Stimulated activated CD4-positive, alpha-beta T cell treated with anti-CD3 and anti-CD28 coated beads, Interleukin-4, amount 100 ng/mL, for 1 hour (primary cell): ENCODE measurements at regions not wholly inside any gene's neighbourhood (a gene's known extent, or its start where the extent isn't known, plus 50 kb on each side); places are given as distances from the start of the nearest gene placed in this dataset.

ENCODE experiments used
- DNase-seq: peaks from one replicate; pipeline ENCODE4 v3.0.0-alpha.2; 2020

DNA sequence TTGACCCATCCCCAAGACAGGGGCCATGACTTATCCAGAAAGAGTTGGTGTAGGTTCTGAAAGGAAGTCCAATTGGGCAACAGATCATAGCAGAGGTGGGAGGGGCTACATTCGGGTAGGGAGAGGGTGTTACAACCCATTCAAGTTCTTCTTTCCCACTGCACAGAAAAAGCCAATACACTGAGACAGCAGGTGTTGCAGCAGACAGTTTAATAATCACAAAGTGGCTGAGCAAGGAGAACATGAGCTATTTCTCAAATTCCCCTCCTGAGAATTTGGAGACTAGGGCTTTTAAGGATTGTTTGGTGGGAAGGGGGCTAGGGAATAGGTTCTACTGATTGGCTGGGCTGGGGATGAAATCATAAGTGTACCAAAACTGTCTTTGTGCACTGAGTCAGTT is 328.4 kb upstream of the POU3F1 start:
- DNase-seq = no peak

DNA sequence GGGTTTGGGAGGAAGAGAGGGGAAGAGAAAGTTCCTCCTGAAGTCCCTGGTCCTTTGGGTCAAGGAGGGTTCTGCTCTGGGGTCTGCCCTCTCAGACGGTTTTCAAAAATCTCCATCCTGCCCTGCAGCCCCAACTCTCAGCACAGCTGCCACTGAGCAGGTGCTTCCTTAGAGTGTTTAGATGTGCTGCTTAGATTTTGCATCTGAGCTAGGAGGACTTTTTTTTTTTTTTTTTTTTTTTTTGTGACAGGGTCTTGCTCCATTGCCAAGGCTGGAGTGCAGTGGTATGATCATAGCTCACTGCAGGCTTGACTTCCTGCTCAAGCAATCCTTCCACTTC is 324.9 kb upstream of the POU3F1 start:
- no peak for DNase-seq

- DNase-seq = no peak
These were observed 324.3 kb upstream of the POU3F1 start for GRCh38 chr1:38370716-38371504.

DNA sequence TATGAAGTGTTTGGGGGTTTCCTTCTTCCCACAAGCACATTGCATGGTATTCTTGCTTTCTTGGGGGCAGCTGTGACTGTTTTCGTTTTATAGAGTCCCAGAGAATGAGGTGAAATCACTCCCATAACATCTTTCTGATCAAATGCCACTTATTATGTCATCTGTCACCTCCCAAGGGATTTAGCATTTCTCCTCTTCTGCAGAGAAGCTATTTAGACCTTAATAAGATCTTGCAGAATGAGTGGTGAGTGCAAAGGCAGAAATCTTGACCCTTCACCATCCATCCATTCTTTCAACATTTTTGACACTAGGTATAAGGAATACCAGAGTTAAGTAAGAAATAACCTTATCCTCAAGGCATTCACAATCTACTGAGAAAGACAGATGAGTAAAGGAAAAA is 318.6 kb upstream of the POU3F1 start:
- DNase-seq = no peak

DNA sequence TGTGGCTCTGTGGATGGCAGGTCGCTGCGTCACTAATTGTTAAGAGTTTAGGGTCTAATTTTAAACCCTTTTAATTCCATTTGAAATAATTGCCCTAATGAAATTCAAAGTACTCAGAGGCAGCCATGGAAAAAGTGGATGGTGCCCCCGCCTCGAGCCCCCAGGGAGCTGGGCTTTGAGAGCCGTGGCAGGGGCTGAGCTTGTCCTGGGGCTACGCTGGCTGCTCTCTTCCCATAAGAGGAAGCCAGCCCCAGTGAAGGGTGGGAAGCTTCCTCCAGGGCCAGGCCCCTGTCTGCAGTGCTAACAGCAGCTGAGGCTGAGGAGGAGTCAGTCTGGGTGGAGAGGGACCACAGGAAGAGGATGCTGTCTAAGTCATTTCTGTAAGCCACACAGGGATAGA is 315.0 kb upstream of the POU3F1 start:
- DNase-seq = no peak

- no peak for DNase-seq
These were observed 314.2 kb upstream of the POU3F1 start for GRCh38 chr1:38360807-38361206.

DNA sequence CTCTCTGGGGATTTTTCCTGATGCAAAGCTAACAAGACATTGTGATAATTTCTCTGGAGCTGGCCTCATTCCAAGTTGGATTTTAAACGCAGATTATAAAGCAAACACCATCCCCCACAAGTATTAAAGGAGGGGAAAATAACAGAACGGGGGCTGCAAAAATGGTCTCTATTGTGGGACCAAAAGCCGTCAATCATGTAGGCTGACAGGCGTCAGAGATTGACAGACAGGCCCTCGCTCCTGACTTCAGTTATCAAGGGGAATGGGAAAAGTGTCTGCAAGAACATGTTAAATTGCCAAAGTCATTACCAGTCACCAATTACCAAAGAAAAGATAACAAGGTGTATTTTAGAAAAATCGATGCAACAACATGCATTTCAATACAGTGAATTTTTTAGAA is 307.4 kb upstream of the POU3F1 start:
- no peak for DNase-seq

- no peak for DNase-seq
These were observed 306.3 kb upstream of the POU3F1 start for GRCh38 chr1:38352869-38353268.

DNA sequence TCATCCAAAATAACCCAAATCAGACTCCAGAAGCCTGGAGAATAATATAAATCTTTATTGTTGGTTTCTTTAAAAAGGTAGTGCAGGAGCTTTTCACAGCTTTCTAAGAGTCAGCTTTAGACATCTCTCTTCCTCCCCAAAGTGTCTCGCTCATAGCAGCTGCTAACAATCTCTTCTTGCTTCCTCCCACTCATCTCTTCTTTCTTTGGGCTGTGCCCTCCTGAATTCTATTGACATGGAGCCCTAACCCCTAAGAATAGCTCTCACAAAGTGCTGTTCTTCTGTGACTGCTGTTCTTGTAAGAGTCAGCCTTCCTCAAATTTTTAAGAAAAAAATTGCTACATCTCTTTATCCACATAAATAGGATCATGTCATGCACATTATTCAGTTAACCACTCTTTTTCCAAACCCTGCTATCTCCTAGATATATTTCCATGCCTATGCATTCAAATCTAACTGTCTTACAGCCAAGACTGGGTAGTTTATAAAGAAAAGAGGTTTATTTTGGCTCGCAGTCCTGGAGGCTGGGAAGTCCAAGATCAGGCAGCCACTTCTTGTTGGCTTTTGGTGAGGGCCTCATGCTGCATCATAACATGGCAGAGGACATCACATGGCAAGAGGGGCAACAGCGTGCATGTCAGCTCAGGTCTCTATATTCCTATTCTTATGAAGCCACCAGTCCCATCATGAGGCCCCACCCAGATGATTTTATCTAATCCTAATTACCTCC is 301.0 kb upstream of the POU3F1 start:
- no peak for DNase-seq

DNA sequence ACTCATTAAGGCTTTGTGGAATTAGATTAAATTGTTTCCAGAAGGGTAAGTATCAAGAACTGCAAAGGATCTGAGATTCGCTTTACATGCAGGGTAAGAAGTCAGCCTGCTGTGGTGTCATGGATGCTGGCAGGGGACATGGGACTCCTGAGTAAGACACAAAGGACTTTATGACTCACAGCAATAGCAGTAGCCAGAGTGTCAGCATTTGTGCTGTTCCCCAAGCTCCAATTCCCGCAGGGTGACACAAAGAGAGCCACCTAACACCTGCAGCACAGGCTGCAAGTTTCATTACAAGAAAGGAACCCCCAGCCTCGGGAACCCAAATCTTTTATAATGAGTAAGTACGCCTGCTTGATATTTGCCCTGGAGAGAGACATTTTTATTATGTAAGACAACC is 298.1 kb upstream of the POU3F1 start:
- no peak for DNase-seq

DNA sequence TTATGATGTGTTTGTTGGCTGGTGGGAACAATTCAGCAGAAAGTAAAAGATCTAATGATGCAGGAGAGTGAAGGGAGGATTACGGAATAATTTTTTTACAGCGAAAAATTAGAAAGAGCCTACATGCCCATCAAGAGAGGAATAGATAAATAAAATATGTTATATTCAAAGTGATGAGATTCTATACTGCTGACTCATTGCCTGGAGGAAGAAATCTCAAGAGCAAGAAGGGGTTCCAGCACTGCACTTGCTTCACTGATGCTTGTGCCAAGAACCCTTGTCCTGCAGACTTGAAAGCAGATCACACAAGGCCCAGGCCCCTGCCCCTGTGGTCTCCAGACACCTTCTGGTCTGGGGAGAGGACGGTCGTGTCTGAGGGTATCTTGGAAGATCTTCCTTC is 295.1 kb upstream of the POU3F1 start:
- no peak for DNase-seq

DNA sequence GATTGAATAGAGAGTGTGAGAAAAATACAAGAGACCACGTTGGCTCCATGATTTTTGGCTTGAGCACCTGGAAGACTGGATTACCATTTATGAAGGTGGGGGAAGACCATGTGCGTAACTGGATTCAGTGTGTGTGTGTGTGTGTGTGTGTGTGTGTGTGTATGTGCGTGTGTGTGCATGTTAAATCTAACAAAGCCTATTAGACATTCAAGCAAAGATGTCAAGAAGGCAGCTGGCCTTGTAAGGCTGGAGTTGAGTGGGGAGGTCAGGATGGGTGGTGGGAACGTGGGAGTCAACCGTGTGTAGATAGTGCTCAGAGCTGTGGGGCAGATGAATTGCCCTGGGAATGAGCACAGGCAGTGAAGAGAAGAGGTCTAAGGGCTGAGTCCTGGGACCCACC is 293.8 kb upstream of the POU3F1 start:
- DNase-seq = no peak

DNA sequence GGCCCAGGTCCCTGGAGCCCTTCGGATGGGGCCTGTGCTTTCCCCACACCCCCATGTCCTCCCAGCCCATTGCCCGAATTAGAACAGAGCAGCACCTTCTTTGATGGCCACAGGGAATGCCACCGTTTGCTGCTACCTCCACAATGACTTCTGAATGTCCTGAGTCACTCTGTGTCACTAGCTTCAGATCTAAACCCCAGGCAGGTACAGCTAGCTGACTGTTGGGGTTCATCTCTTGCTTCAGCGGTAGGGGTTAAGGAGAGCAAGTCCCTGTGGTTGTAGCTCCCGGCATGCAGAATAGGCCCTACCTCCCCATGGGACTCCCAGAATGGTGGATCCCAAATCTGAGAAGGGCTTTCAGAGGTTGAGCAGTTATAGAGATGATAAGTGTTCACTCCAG is 291.1 kb upstream of the POU3F1 start:
- no peak for DNase-seq

- no peak for DNase-seq
These were observed 290.4 kb upstream of the POU3F1 start for GRCh38 chr1:38336961-38337360.

- DNase-seq = no peak
These were observed 289.8 kb upstream of the POU3F1 start for GRCh38 chr1:38336301-38336923.

- DNase-seq = no peak
These were observed 288.5 kb upstream of the POU3F1 start for GRCh38 chr1:38334930-38335592.

DNA sequence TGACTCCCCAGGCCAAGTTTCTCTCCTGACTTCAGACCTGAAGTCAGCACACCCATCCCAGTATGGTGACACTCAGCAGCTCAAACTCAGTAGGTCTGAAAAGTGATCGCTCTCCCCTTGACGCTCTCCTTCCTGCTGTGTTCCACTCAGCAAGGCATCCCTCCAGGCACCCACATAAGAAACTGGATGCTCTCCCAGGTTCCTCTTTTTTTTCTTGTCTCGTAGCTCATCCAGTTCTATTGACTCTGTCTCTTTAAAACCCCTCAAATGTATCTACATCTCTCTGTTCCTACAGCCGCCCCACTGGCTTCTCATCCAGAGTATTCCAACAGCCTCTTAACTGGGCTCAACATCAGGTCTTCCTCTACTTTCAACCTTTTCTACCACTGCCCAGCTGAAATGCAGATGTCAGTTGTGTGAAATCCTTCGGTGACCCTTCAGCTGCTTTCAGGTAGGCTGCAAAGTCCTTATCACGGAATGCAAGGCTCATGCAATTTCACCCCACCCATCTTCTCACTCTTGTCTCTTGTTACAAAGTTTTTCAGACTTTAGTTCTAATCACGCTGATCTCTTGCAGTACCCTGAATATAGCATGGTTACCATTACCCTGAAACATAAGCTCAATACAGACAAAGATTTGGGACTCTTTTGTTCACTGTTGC is 286.2 kb upstream of the POU3F1 start:
- DNase-seq = no peak

DNA sequence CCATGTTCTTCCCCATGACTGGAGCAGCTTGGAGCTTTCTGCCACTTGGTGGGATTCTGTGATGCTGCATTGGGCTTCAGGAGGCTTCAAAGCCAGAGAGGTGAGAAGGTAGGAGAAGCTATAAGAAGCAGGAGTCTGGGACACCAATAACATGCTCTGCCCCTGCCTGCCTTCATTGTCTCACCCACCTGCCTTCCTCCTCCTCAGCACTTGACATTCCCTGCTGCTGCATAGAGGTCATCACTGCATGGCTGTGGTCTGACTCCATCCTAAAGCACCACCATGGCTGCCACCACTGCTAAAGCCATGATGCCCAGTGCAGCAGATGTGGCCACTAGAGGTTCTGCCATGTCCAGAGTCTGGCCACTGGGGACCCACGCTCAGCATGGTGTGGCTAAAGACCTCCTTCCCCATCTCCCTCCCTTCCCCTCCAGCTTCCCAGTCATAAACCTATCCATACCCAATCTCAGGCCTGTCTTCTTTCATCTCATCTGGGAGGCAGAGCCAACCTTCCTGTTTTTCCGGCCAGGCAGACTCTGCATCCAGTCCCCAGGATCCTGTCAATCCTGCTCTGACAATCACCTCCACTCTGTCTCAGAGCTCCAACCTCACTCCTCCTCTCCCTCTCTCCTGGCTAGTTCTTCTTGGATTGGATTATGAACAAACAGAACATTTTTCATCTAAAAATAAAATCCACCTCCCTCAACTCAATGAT is 285.1 kb upstream of the POU3F1 start:
- DNase-seq = no peak

DNA sequence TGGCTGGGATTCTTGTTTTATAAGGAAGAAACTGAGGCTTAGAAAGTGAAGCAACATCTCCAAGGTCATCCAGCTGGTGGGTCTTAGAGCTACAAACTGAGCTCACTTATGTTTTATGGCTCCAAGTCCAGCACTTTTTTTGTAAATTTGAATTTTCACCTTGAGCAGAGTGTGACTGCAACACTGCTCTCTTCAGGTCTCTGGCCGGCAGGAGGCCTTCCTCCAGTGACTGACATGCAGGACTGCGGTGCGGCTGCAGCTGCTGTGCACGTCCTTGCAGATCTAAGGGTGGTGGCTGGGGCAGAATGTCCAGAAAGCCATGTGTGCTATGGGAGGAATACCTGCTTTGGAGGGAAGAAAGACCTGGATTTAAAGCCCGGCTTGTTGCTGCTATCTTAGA is 284.2 kb upstream of the POU3F1 start:
- no peak for DNase-seq

DNA sequence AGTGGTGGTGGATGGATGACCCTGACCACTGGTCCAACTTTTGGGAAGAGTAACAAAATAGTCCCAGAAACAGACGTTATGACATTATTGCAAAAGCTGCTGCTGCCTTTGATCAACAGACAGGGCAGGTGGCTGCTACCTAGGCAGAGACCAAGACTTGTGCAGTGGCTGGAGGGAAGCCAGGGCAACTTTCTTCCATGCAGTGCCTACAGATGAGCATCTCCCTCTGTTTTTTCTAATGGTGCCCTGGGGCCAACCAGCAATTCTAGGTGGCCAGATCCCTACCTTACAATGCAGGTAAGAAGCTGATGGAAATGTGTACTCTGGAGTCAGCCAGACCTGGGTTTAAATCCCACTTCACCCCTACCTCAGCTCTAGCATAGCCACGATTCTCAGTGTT is 283.1 kb upstream of the POU3F1 start:
- no peak for DNase-seq

- no peak for DNase-seq
These were observed 281.9 kb upstream of the POU3F1 start for GRCh38 chr1:38328278-38329035.

- DNase-seq = no peak
These were observed 281.0 kb upstream of the POU3F1 start for GRCh38 chr1:38327559-38327973.
